Loucy (cell line): ENCODE measurements at regions not wholly inside any gene's neighbourhood (a gene's known extent, or its start where the extent isn't known, plus 50 kb on each side); places are given as distances from the start of the nearest gene placed in this dataset.

ENCODE experiments used
- EZH2phosphoT487 ChIP-seq: fragments of 200-600 bp; IDR thresholded peaks from 2 replicates; pipeline ENCODE4 v1.6.1; 2018; ENCODE audit warnings: antibody characterized with exemption, mild to moderate bottlenecking, moderate library complexity, borderline replicate concordance
- TF ChIP-seq, protein P1 (sequence below): fragments of 200-600 bp; sonication (generic); conservative IDR thresholded peaks from 2 replicates; pipeline ENCODE4 v1.5.1; 2014; ENCODE audit warnings: mild to moderate bottlenecking, antibody characterized with exemption, low read length

DNA sequence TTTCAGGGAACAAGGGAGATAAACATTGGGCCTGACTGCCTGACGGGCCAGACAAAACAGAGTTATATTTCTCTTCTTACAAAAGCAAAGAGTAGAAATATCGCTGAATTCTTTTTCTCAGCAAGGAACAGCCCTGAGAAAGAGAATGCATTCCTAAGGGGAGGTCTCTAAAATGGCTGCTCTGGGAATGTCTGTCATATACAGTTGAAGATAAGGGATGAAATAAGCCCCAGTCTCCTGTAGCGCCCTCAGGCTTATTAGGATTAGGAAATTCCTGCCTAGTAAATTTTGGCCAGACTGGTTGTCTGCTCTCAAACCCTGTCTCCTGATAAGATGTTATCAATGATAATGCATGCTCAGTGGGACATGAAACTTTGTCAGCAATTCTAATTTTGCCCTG lies 134.9 kb upstream of the CNTNAP5 start:
- TF ChIP-seq, protein P1, sequence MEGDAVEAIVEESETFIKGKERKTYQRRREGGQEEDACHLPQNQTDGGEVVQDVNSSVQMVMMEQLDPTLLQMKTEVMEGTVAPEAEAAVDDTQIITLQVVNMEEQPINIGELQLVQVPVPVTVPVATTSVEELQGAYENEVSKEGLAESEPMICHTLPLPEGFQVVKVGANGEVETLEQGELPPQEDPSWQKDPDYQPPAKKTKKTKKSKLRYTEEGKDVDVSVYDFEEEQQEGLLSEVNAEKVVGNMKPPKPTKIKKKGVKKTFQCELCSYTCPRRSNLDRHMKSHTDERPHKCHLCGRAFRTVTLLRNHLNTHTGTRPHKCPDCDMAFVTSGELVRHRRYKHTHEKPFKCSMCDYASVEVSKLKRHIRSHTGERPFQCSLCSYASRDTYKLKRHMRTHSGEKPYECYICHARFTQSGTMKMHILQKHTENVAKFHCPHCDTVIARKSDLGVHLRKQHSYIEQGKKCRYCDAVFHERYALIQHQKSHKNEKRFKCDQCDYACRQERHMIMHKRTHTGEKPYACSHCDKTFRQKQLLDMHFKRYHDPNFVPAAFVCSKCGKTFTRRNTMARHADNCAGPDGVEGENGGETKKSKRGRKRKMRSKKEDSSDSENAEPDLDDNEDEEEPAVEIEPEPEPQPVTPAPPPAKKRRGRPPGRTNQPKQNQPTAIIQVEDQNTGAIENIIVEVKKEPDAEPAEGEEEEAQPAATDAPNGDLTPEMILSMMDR: no peak
- TF ChIP-seq EZH2phosphoT487: no peak
